Testis (tissue), 2 donors: ENCODE measurements at regions not wholly inside any gene's neighbourhood (a gene's known extent, or its start where the extent isn't known, plus 50 kb on each side); places are given as distances from the start of the nearest gene placed in this dataset.

Experiments used
- CTCF ChIP-seq, 3 experiments: fragments of 450-650 bp in 2 of 3; fragments of 200-600 bp in 1 of 3; sonication (generic) in 1 of 3; IDR thresholded peaks; one replicate each; pipeline ENCODE4 v1.5.1; 2016 to 2019; ENCODE audit warnings: antibody characterized with exemption in 3 of 3, mild to moderate bottlenecking in 2 of 3, moderate library complexity in 1 of 3
- POLR2A ChIP-seq: fragments of 450-650 bp; IDR thresholded peaks from one replicate; pipeline ENCODE4 v1.6.1; 2017; ENCODE audit warnings: antibody characterized with exemption, mild to moderate bottlenecking, moderate library complexity

GRCh38 chr5:105145152-105145551 lies 1582.6 kb upstream of the NUDT12 start:
- TF ChIP-seq CTCF (IDR thresholded peaks at IDR 0.05) (no peak), POLR2A (no peak)
